ENCODE measurements at regions not wholly inside any gene's neighbourhood (a gene's known extent, or its start where the extent isn't known, plus 50 kb on each side); places are given as distances from the start of the nearest gene placed in this dataset.

DNA sequence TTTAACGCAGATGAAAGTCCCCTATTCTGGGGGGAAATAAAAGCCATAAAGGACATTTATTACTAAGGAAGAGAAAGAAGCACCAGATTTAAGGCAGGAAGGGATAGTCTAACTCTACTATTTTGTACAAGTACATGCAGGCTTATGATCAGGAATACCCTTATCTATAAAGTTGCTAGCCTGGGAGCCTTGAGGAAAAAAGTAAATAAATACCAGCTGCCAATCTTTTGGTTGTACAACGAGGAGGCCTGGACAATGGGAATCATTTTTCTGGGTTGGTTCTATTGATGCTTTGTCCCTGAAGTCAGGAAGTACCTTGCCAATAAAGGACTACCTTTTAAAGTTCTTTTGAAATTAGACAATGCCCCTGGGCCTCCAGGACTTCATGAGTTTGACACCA is 367.8 kb downstream of the LMO4 start:
- TF ChIP-seq POLR2A (IDR thresholded peaks at IDR 0.05) (no peak), EP300 (IDR thresholded peaks at IDR 0.05; ENCODE audit: low read depth) (no peak)
- TF ChIP-seq, protein P1, sequence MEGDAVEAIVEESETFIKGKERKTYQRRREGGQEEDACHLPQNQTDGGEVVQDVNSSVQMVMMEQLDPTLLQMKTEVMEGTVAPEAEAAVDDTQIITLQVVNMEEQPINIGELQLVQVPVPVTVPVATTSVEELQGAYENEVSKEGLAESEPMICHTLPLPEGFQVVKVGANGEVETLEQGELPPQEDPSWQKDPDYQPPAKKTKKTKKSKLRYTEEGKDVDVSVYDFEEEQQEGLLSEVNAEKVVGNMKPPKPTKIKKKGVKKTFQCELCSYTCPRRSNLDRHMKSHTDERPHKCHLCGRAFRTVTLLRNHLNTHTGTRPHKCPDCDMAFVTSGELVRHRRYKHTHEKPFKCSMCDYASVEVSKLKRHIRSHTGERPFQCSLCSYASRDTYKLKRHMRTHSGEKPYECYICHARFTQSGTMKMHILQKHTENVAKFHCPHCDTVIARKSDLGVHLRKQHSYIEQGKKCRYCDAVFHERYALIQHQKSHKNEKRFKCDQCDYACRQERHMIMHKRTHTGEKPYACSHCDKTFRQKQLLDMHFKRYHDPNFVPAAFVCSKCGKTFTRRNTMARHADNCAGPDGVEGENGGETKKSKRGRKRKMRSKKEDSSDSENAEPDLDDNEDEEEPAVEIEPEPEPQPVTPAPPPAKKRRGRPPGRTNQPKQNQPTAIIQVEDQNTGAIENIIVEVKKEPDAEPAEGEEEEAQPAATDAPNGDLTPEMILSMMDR (IDR thresholded peaks at IDR 0.05), result no peak
